ENCODE measurements at regions not wholly inside any gene's neighbourhood (a gene's known extent, or its start where the extent isn't known, plus 50 kb on each side); places are given as distances from the start of the nearest gene placed in this dataset.
"Not testable (repeated sequence)": the region's sequence is repeated elsewhere in the genome, so short reads cannot be mapped to it uniquely, and the experiment has no call there.

DNA sequence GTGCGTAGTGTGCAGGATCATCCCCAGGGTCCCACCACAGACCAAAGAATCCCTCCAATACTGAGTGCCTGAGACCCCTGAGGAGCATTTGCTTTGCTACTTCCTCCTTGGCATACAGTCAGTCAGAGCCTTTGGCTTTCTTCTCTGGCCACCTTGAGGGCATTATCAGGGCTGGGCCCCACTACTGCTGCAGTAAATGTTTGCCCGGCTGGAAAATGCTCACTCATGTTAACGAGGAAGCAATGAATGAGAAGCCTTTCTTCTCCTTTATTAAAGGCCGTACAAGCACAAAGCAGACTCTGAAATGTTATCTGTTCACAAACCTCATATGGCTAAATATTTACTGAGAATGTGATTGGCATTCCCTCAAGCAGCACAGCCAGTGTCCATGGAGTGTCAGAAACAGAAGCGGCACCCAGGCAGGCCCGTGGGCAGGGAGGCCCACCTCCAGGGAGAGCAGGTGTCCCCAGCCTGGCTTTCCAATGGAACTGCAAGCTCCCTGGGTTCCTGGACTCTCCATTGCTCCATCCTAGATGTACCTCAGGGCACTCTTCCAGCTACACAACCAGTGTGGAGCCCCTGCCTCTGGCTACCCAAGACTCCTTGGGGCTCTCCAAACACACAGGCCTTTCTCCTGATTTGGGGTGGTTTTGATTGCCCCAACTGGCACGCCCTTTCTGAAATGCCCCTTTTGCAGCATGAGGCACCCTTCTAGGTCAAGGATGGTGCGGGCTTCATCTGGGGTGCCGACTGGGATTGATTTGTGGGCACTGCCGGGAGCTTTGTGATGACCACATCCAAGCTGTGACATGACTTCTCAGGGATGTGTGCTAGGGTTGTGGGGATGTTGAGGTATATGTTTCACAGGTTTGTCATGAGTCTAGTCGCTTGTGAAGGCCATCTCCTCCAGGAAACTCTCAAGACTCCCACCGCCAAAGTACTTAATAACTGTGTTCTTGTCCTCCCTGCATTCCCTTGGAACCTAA lies 195.6 kb downstream of the FAM43A start:
- TF ChIP-seq, protein P1, sequence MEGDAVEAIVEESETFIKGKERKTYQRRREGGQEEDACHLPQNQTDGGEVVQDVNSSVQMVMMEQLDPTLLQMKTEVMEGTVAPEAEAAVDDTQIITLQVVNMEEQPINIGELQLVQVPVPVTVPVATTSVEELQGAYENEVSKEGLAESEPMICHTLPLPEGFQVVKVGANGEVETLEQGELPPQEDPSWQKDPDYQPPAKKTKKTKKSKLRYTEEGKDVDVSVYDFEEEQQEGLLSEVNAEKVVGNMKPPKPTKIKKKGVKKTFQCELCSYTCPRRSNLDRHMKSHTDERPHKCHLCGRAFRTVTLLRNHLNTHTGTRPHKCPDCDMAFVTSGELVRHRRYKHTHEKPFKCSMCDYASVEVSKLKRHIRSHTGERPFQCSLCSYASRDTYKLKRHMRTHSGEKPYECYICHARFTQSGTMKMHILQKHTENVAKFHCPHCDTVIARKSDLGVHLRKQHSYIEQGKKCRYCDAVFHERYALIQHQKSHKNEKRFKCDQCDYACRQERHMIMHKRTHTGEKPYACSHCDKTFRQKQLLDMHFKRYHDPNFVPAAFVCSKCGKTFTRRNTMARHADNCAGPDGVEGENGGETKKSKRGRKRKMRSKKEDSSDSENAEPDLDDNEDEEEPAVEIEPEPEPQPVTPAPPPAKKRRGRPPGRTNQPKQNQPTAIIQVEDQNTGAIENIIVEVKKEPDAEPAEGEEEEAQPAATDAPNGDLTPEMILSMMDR (IDR thresholded peaks at IDR 0.05) = no peak
- Histone ChIP-seq H3K36me3 (no peaks in the 10 kb centered on the region), H3K4me1 (peaks cover 29 to 87% (median 65%) of the 10 kb centered on the region in 9 donors), H3K9me3 (peaks cover 0 to 19% (median 10%) of the 10 kb centered on the region in 11 donors), H3K27me3 (no peaks in the 10 kb centered on the region), H3K27ac (peak overlapping the region; percentile 32 to 91 (median 81)), H3K4me3 (no peak overlapping the region)
- peak in 2 of 8 donors; percentile 22 to 27 for ATAC-seq
- intact Hi-C loops (cut with DNase I) = loop anchor here in 3 of 10 donors (5.0 kb wide), 6 partner anchors 46 to 194 kb away; partner anchors contain the start of gene FAM43A (in 1 of the 3)
- 73 to 78% methylated on average over 12 of the region's 12 CpGs for WGBS, 2 donors
- no peak for DNase-seq

DNA sequence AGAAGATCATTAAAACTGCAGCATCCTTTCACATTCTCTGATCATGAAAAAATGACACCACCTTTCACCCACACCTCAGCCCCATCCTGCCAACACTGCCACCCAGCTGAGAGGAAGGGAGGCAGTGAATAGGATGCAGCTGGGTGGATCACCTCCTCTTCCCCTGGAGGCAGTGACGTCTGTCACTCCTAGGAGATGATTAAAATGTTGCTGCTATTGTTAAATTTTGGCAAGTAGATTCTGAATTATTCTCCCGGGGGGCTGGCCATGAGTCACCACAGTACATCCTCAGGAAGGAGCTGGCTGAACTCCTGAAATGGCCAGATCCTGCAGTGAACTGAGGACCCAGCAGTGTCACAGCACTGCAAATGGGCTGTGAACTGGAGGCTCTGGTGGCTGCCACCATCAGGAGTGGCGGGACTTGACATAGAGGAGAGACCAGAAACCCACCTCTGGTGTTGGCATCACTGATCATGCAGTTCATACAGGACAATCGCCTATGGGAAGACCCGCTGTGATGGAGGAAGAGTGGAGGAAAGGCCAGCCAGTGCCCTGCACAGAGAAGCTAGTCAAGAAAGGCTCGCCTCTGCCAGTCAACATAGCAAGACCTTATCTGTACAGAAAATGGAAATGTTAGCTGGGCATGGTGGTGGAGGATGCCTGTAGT lies 199.1 kb downstream of the FAM43A start:
- Histone ChIP-seq H3K36me3 (no peaks in the 10 kb centered on the region), H3K4me1 (peaks cover 15 to 51% (median 31%) of the 10 kb centered on the region in 9 donors), H3K27ac (peak overlapping the region in 9 of 10 donors; percentile 30 to 77 (median 59)), H3K4me3 (no peak overlapping the region), H3K9me3 (peaks cover 0 to 22% (median 10%) of the 10 kb centered on the region in 11 donors), H3K27me3 (no peaks in the 10 kb centered on the region)
- DNase-seq (peak in 1 of 2 donors; percentile 73), ATAC-seq (peak; percentile 47 to 86 (median 74))
- TF ChIP-seq, protein P1 (IDR thresholded peaks at IDR 0.05) = peak in 4 of 9 donors; percentile 6 to 33 (median 20)
- intact Hi-C loops (cut with DNase I) = loop anchor here in 4 of 10 donors (5.0 kb wide), 6 partner anchors 43 to 197 kb away; partner anchors contain the start of gene FAM43A (in 1 of the 4)
- 69 to 70% methylated on average over 6 of the region's 6 CpGs for WGBS, 2 donors

DNA sequence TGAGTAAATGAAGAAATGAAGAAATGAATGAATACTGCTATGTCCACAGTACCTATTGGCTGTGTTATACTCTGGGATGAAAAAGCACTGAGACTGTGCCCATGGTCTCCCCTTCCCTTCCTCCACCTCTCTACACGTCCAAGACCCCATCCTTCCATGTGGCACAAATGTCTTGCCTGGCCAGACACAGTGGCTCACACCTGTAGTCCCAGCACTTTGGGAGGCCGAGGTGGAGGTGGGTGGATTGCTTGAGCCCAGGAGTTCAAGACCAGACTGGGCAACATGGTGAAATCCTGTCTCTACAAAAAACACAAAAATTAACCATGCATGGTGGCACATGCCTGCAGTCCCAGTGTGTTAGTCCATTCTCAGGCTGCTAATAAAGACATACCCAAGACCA lies 200.1 kb downstream of the FAM43A start:
- WGBS, 2 donors = 94 to 97% methylated on average over 2 of the region's 2 CpGs
- H3K4me1 ChIP-seq = peaks cover 5 to 42% (median 21%) of the 10 kb centered on the region in 9 donors
- intact Hi-C loops (cut with DNase I) = loop anchor here in 2 of 10 donors (5.0 kb wide), 1 partner anchor 42 kb away; no protein-coding TSS in a partner anchor
- H3K4me3 ChIP-seq = no peak overlapping the region
- H3K27ac ChIP-seq = peak overlapping the region in 5 of 10 donors; percentile 21 to 70 (median 55)
- no peaks in the 10 kb centered on the region for H3K27me3 ChIP-seq
- peaks cover 0 to 22% (median 10%) of the 10 kb centered on the region in 11 donors for H3K9me3 ChIP-seq
- DNase-seq (no peak), ATAC-seq (no peak)
- no peaks in the 10 kb centered on the region for H3K36me3 ChIP-seq
- TF ChIP-seq, protein P1 (IDR thresholded peaks at IDR 0.05) = no peak

DNA sequence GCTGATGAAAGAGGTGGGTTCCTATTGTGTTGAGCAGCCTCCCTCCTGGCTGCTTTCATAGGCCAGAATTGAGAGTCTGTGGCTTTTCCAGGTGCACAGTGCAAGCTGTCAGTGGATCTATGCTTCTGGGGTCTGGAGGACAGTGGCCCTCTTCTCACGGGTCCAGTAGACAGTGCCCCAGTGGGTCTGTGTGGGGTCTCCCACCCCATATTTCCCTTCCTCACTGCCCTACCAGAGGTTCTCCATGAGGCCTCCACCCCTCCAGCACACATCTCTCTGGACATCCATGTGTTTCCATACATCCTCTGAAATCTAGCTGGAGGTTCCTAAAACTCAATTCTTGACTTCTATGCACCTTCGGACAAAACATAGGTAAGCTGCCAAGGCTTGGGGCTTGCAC lies 201.2 kb downstream of the FAM43A start:
- H3K9me3 ChIP-seq = peaks cover 0 to 22% (median 10%) of the 10 kb centered on the region in 11 donors
- no peaks in the 10 kb centered on the region for H3K36me3 ChIP-seq
- DNase-seq (no peak), ATAC-seq (no peak)
- 91 to 95% methylated on average over 2 of the region's 2 CpGs for WGBS, 2 donors
- no peak overlapping the region for H3K4me3 ChIP-seq
- intact Hi-C loops (cut with DNase I) = loop anchor here in 2 of 10 donors (5.0 kb wide), 1 partner anchor 40 kb away; no protein-coding TSS in a partner anchor
- H3K4me1 ChIP-seq = peaks cover 0 to 31% (median 14%) of the 10 kb centered on the region in 9 donors
- TF ChIP-seq, protein P1 (IDR thresholded peaks at IDR 0.05) = no peak
- no peak overlapping the region for H3K27ac ChIP-seq
- H3K27me3 ChIP-seq = no peaks in the 10 kb centered on the region

DNA sequence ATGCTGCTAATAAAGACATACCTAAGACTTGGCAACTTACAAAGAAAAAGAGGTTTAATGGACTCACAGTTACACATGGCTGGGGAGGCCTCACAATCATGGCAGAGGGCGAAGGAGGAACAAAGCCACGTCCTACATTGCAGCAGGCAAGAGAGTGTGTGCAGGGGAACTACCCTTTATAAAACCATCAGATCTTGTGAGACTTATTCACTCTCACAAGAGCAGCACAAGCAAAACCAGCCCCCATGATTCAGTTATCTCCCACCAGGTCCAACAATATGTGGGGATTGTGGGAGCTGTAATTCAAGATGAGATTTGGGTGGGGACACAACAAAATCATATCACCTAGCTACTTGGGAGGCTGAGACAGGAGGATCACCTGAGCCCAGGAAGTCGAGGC lies 202.4 kb downstream of the FAM43A start:
- H3K4me3 ChIP-seq, ATAC-seq, H3K27ac ChIP-seq, H3K27me3 ChIP-seq, H3K36me3 ChIP-seq, DNase-seq: not testable (repeated sequence)
- intact Hi-C loops (cut with DNase I) = loop anchor here in 2 of 10 donors (5.0 kb wide), 1 partner anchor 39 kb away; no protein-coding TSS in a partner anchor
- peaks cover 0 to 19% (median 9%) of the 10 kb centered on the region in 9 donors for H3K4me1 ChIP-seq
- 91 to 96% methylated on average over 3 of the region's 3 CpGs for WGBS, 2 donors
- peaks cover 0 to 22% (median 10%) of the 10 kb centered on the region in 11 donors for H3K9me3 ChIP-seq

Data from heart right ventricle (tissue), 16 donors.